GM21390 (cell line): ENCODE measurements at regions not wholly inside any gene's neighbourhood (a gene's known extent, or its start where the extent isn't known, plus 50 kb on each side); places are given as distances from the start of the nearest gene placed in this dataset.

Experiments used
- ATAC-seq: cut with Tn5 transposase; IDR thresholded peaks from one replicate; pipeline ENCODE4 v1.9.1; 2021; ENCODE audit not compliant: unreplicated experiment

DNA sequence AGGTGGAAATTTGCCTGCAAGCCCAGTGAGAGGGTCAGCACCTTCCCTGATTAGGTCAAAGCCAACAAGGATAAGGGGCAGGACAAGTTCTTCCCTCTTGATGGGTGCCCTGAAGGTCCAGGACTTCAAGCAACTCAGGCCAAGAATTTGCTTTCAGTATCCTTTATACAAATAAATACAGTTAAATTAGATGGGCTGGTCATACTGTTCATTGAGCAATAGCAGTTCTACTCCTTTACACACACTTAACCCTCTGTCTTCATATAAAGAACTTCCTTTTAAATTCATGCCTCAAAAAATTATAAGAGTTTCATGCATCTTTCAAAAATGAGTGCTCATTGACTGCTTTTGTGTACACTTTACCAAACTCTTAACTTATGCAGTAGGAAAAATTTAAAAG lies 392.0 kb downstream of the SPRY1 start:
- ATAC-seq, result no peak

- no peak for ATAC-seq
Measured at GRCh38 chr4:123790681-123791080, 394.1 kb downstream of the SPRY1 start.

DNA sequence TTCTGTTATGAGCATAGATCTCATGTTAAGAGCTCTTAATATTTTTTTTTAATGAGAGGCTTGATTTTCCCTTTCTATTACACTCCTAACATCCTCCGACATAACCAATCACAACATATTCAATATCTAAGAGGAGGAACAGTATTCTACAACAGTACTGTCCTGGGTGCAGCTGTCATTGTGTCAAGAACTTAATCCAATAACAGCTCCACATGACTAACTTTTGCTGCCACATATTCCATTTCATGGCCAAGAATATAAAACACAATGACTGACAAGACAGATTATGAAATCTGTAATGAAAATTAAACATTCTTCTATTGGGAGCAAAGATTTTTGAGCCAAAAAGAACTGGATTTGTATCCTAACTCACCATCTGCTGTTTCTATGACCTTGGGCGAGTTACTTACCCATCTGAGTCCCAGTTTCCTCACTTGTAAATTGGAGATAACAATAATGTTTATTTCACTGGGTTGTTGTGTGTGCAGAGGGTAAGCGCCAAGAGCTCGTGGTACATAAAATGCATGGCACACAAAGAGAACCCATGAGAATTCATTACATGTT lies 405.6 kb downstream of the SPRY1 start:
- ATAC-seq, result no peak

GRCh38 chr4:123802933-123803332 lies 406.3 kb downstream of the SPRY1 start:
- ATAC-seq, result no peak

DNA sequence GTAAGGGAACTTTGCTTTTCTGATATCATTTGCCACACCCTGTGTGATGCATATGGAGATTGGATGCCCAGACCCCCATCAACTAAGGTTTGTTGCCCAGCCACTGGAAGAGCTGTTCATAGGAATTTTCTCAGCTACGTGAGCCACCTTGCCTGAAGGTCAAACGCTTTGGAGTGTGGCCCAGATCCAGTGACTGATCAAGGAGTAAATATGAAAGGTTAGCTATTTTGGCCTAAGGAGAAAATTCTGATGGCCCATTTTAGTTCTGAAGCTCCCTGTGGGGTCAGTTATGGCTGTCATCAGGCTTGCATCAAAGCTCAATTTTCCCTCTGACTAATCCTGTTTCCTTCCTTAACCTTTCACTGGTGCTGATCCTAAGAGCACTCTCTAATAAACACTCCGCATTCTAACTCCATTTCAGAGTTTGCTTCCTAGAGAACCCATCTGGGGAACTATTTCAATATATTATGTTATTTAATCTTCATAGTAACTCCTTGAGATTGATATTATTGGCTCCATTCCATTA lies 407.7 kb downstream of the SPRY1 start:
- ATAC-seq, result no peak

DNA sequence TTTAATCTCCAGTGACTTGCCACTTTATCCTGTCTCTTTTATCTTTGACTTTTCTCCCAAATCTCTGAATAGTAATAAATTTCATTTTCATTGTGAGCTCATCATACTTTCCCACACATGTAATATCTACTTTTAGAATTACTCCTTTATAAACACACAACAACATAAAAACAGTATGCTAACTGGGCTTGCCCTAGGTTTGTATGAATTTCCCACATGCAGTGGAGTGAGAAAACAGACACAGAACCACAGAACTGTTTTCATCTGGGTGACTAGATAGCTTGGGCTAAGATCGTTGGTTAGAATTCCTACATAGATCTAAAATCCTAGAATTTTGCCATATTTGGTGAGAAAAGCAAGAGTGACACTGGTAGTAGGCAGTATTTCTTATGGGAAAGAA lies 409.5 kb downstream of the SPRY1 start:
- ATAC-seq, result no peak

- no peak for ATAC-seq
Measured at GRCh38 chr4:123807187-123807586, 410.6 kb downstream of the SPRY1 start.

- no peak for ATAC-seq
Measured at GRCh38 chr4:123807866-123808265, 411.3 kb downstream of the SPRY1 start.

DNA sequence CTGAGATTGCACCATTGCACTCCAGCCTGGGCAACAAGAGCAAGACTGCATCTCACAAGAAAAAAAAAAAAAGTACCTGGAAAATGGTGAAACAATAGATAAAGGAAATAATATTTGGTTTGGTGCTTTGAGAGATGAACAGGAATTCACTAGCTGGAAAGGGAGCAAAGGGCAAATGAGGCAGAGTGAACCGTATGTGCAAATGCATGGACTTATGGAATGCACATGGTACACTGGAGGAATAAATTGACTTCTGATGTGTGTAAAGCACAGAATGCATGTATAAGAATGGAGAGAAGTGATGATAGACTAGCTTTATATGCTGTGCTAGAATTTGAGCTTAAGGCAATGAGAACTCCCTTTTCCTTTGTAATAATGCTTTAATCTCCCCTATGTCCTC lies 413.3 kb downstream of the SPRY1 start:
- ATAC-seq, result no peak

DNA sequence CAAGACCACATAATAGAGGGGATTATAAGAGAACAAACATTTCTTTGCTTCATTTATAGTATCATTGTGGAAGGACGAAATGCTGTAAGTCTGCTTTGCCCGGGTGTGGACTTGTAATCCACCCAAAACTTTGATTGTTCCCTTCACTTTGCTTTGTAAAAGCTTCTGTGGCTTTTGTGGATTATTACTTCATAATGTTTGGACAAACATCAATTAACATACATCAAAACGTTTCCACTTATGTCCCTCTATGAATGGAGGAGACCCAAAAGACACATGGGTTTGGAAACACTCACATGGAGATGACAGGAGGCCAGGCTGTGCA lies 415.4 kb downstream of the SPRY1 start:
- no peak for ATAC-seq

- ATAC-seq, result no peak
Measured at GRCh38 chr4:123813901-123814300, 417.3 kb downstream of the SPRY1 start.

DNA sequence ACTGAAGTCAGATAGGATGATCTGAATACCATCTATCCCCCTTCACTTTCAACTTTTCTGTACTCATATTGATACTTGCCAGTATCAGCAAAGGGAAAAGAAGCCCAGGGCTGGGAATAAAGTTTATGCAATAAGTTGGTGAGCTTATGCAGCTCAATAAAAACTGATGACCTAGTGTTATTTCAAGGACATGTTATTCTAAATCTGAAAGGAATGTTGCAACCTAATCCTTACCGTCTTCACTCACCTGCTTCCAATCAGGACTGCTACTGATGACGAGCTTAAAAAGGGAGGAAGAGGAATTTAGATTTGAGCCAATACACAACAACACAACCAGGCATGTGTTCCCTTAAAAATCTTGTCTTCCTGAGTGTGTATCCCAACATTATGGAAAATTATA lies 419.9 kb downstream of the SPRY1 start:
- no peak for ATAC-seq

DNA sequence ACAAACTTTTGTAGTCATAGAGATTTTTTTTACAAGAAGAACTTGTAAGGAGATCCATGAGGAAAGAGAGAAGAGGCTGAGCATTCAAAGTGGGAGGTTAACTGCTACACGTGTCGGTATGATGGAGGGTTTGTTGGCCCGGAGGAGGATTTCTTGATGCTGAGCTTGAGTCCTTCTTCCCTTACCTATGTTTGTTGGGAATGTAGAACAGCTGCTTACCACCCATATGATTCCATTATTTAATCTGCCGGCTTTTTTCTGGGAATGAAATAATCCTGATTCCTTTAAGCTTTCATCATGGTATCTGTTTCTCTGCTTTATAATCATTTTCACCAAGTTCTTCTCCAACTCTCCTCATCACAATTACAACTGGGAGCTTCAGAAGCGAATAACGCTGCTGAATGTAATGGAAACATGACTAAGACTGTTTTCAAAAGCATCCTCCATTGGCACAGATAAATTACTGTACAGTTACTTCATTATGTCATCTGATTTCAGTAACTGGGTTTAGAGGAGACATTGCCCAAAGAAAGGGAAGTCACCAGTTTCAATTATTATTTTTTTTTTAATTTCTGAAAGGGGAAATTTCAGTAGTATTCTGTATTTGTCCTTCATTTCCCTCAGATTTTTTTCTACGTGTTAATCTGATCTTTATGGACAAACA lies 420.6 kb downstream of the SPRY1 start:
- ATAC-seq, result no peak

GRCh38 chr4:123819362-123820035 lies 422.9 kb downstream of the SPRY1 start:
- no peak for ATAC-seq

GRCh38 chr4:123821861-123822260 lies 425.3 kb downstream of the SPRY1 start:
- ATAC-seq, result no peak

DNA sequence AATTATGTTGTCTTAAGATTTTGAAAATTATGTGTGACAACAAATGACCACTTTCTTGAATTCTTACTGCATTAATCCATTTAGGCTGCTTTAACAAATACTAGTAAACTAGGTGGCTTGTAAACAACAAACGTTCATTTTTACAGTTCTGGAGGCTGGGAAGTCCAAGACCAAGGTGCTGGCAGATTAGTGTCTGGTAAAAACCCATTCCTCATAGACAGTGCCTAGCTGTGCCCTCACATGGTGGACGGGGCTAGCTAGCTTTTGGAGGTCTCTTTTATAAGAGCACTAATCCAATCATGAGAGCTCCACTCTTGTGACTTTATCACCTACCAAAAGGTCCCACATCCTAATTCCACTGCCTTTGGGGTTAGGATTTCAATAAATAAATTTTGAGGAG lies 425.8 kb downstream of the SPRY1 start:
- no peak for ATAC-seq

GRCh38 chr4:123823244-123823643 lies 426.6 kb downstream of the SPRY1 start:
- no peak for ATAC-seq

DNA sequence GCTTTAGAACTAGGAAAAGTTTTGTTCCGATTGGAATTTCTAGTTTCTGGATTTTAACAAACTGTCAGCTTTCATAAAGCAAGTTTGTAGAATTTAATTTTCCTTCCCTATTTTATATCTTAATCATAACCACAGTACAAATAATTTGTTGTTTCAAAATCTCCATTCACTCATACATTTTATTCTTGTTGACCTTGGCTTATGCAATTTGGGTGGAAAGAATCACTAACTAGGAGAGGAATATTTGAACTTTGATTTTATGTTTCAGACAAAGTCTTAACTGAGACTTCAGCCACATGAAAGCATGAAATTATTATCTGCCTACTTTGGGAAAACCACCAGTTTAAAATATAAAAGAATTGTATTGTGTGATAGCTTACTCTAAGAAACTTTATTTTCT lies 427.9 kb downstream of the SPRY1 start:
- no peak for ATAC-seq

DNA sequence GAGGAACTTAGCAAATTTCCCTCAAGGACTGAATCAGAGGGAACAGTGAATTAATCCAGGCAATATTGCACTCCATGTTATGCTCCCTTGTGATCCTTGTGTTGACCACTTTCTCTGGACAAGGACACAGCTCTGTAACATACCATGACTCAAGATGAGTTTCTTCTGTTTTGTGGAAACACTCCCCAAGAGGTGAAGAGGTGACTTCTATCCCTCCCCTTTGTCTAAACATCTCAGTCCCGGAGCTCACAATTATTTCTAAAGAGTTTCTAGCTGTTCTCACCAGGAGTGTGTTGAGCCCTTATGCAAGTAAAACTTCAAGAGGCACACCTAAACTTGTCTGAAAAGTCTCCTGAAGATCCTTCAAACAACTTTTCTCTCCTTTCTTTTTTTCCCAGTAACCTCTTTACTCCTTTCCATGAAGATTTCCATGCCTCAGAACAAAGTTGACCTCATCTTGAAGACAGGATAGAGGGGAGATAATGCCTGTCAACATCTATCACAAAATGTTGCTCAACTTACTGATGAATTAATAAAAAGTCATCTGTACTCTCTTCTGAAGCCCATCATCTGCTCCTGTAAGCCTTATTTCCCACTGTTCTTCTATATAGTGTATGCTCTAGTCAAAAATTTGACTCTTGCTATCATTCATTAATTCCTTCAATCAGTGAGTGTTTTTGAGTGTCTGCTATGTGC lies 429.1 kb downstream of the SPRY1 start:
- no peak for ATAC-seq

DNA sequence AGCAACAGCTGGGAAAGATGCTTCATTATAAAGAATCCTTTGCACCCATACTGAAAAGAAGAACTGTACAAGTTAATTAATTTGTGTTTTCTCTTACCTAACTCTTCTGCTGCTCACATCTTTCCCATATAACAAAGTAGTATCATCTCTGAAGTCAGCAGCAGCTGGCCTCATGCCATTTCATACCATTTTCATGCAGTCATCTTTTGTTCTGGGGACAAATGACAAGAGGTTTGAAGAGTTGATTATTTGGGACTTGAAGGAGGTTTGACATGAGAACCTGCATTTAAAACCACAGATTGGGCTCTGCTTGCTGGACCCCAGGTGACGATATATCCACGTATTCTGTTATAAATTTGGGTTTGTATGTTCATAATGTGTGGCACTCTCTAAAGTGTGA lies 430.3 kb downstream of the SPRY1 start:
- ATAC-seq, result no peak

- no peak for ATAC-seq
Measured at GRCh38 chr4:123827511-123827910, 430.9 kb downstream of the SPRY1 start.

DNA sequence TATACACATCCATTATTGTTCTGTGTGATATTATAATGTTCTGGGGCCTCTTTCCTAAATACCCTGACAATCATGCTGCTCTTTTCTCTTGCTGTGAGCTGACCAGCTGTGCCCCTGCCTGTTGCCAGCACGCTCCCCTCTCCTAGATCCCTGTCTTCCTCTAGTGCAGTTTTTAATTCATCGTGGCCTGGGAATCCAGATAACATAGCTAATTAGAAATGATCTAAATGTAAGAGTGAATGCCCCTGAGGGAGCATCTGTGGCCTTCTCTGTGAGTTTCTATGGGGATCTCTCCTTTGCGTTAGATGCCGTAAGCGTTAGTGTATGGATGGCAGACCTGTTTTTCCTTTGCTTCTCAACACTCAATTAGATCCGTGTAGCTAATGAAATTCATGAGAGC lies 434.3 kb downstream of the SPRY1 start:
- no peak for ATAC-seq
